ENCODE measurements at regions not wholly inside any gene's neighbourhood (a gene's known extent, or its start where the extent isn't known, plus 50 kb on each side); places are given as distances from the start of the nearest gene placed in this dataset.
"Not testable (repeated sequence)": the region's sequence is repeated elsewhere in the genome, so short reads cannot be mapped to it uniquely, and the experiment has no call there.

- DNase-seq, result no peak
These were observed 60.1 kb upstream of the ZNF184 start for GRCh38 chr6:27532820-27533538.

- no peak for DNase-seq
These were observed 59.0 kb upstream of the ZNF184 start for GRCh38 chr6:27531772-27532459.

- not testable (repeated sequence) for DNase-seq
These were observed 56.9 kb upstream of the ZNF184 start for GRCh38 chr6:27529796-27530195.

GRCh38 chr6:27528714-27529113, 55.8 kb upstream of the ZNF184 start:
- DNase-seq, result no peak
